GM23248 (cell line): ENCODE measurements at regions not wholly inside any gene's neighbourhood (a gene's known extent, or its start where the extent isn't known, plus 50 kb on each side); places are given as distances from the start of the nearest gene placed in this dataset.

Experiments
- EZH2 ChIP-seq: fragments of 200-600 bp; sonication (generic); IDR thresholded peaks from 2 replicates; pipeline ENCODE4 v1.6.1; 2018; ENCODE audit warnings: antibody characterized with exemption, mild to moderate bottlenecking; ENCODE audit not compliant: insufficient read depth, poor library complexity, severe bottlenecking
- EZH2phosphoT487 ChIP-seq: fragments of 200-600 bp; sonication (generic); IDR thresholded peaks from 2 replicates; pipeline ENCODE4 v1.6.1; 2018; ENCODE audit warnings: antibody characterized with exemption, moderate library complexity, mild to moderate bottlenecking, low read depth; ENCODE audit not compliant: insufficient read depth

DNA sequence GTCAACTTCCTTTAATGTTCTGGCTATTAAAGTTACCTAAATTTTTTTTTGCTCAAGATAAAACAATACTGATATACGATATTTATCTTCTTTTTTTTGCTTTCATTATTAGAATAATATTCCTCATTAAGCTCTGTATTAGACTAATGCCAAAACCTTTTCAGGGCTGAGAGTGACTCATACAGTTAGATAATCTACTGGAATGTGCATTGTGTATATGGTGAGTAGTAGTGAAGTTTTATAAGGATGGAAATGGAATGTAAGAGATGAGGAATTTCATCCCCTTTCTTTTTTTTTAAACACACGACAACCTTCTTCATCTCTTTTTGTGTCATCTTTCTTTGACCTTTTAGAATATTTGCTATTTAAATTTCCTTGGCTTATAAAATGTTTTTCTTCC is 268.6 kb downstream of the ISL1 start:
- no peak for TF ChIP-seq EZH2
- TF ChIP-seq EZH2phosphoT487, result no peak
